HepG2 (cell line): ENCODE measurements at regions not wholly inside any gene's neighbourhood (a gene's known extent, or its start where the extent isn't known, plus 50 kb on each side); places are given as distances from the start of the nearest gene placed in this dataset.

ENCODE experiments used
- MYC ChIP-seq: sonication (generic); formaldehyde crosslinking; IDR thresholded peaks from 2 replicates; pipeline ENCODE4 v1.9.0; 2021; ENCODE audit warnings: missing genetic modification reagents, borderline replicate concordance
- NFKB2 ChIP-seq: sonication (generic); formaldehyde crosslinking; IDR thresholded peaks from 2 replicates; pipeline ENCODE4 v1.4.0; 2020; ENCODE audit warnings: missing genetic modification reagents, borderline replicate concordance
- SMARCE1 ChIP-seq: fragments of 450-650 bp; IDR thresholded peaks from 2 replicates; pipeline ENCODE4 v1.6.1; 2017; ENCODE audit warnings: borderline replicate concordance
- TERF1 ChIP-seq: sonication (generic); formaldehyde crosslinking; IDR thresholded peaks from 2 replicates; pipeline ENCODE4 v1.8.0; 2022; ENCODE audit warnings: mild to moderate bottlenecking, missing genetic modification reagents, moderate library complexity

- TF ChIP-seq NFKB2 (CRISPR knock-in tag) (no peak), MYC (no peak), TERF1 (no peak), SMARCE1 (no peak)
Measured at GRCh38 chr6:81892891-81893290, 140.4 kb upstream of the TENT5A start.
